Astrocyte (in vitro differentiated cells and primary cell): ENCODE measurements at regions not wholly inside any gene's neighbourhood (a gene's known extent, or its start where the extent isn't known, plus 50 kb on each side); places are given as distances from the start of the nearest gene placed in this dataset.

Experiments used
- DNase-seq: peaks from one replicate; pipeline ENCODE4 v3.0.0-alpha.2; 2010; ENCODE audit warnings: low read depth
- FAIRE-seq: peaks from 2 replicates; lab custom pipeline; 2011; peaks lifted over from hg19 to GRCh38; lab: Jason Lieb, UNC
- H2AFZ ChIP-seq: 2 replicates; pipeline ENCODE4 v1.6.0; 2012; ENCODE audit warnings: low read depth, low read length, inconsistent platforms
- H3K27ac ChIP-seq: 2 replicates; pipeline ENCODE4 v1.5.1; 2011; ENCODE audit warnings: low read depth, low read length, inconsistent platforms
- H3K27me3 ChIP-seq: 2 replicates; pipeline ENCODE4 v1.6.0; 2011; ENCODE audit warnings: low read length, inconsistent platforms; ENCODE audit not compliant: insufficient read depth
- H3K36me3 ChIP-seq: 2 replicates; pipeline ENCODE4 v1.5.1; 2011; ENCODE audit warnings: low read length, inconsistent platforms; ENCODE audit not compliant: insufficient read depth
- H3K4me1 ChIP-seq: 2 replicates; pipeline ENCODE4 v1.5.1; 2011; ENCODE audit warnings: low read length, inconsistent platforms; ENCODE audit not compliant: insufficient read depth
- H3K4me2 ChIP-seq: 2 replicates; pipeline ENCODE4 v1.6.0; 2012; ENCODE audit warnings: low read length, inconsistent platforms
- H3K4me3 ChIP-seq: 2 replicates; pipeline ENCODE4 v1.5.1; 2011; ENCODE audit warnings: low read depth, mild to moderate bottlenecking, low read length, inconsistent platforms; ENCODE audit not compliant: insufficient read depth
- H3K79me2 ChIP-seq: 2 replicates; pipeline ENCODE4 v1.6.0; 2012; ENCODE audit warnings: mild to moderate bottlenecking, low read length, inconsistent platforms; ENCODE audit not compliant: insufficient read depth
- H3K9ac ChIP-seq: 2 replicates; pipeline ENCODE4 v1.6.0; 2012; ENCODE audit warnings: mild to moderate bottlenecking, low read length, inconsistent platforms
- H3K9me3 ChIP-seq: 2 replicates; pipeline ENCODE4 v1.5.1; 2012; ENCODE audit warnings: low read depth, mild to moderate bottlenecking, low read length, inconsistent platforms; ENCODE audit not compliant: insufficient read depth
- H4K20me1 ChIP-seq: 2 replicates; pipeline ENCODE4 v1.6.0; 2012; ENCODE audit warnings: low read length, inconsistent platforms; ENCODE audit not compliant: insufficient read depth
- H3K27ac Mint-ChIP-seq: one replicate; pipeline ENCODE4 v1.8.0; 2021; ENCODE audit warnings: mild to moderate bottlenecking, mixed read lengths; ENCODE audit not compliant: unreplicated experiment
- H3K27me3 Mint-ChIP-seq: one replicate; pipeline ENCODE4 v1.8.0; 2021; ENCODE audit warnings: low read depth, mixed read lengths; ENCODE audit not compliant: unreplicated experiment
- H3K36me3 Mint-ChIP-seq: one replicate; pipeline ENCODE4 v1.8.0; 2021; ENCODE audit warnings: low read depth, mixed read lengths; ENCODE audit not compliant: unreplicated experiment
- H3K4me1 Mint-ChIP-seq: one replicate; pipeline ENCODE4 v1.8.0; 2021; ENCODE audit warnings: low read depth, mixed read lengths; ENCODE audit not compliant: unreplicated experiment
- H3K4me3 Mint-ChIP-seq: one replicate; pipeline ENCODE4 v1.8.0; 2021; ENCODE audit warnings: mild to moderate bottlenecking, moderate library complexity, mixed read lengths; ENCODE audit not compliant: unreplicated experiment
- H3K9me3 Mint-ChIP-seq: one replicate; pipeline ENCODE4 v1.8.0; 2021; ENCODE audit warnings: mild to moderate bottlenecking, mixed read lengths; ENCODE audit not compliant: unreplicated experiment
- EZH2 ChIP-seq: IDR thresholded peaks from 2 replicates; pipeline ENCODE4 v1.6.1; 2012; ENCODE audit warnings: mild to moderate bottlenecking, low read length, inconsistent platforms; ENCODE audit not compliant: insufficient read depth
- TF ChIP-seq, protein P1 (sequence below): IDR thresholded peaks from 2 replicates; pipeline ENCODE4 v1.5.1; 2011; ENCODE audit warnings: low read depth, mild to moderate bottlenecking, inconsistent platforms, low read length, moderate library complexity; ENCODE audit not compliant: insufficient read depth

DNA sequence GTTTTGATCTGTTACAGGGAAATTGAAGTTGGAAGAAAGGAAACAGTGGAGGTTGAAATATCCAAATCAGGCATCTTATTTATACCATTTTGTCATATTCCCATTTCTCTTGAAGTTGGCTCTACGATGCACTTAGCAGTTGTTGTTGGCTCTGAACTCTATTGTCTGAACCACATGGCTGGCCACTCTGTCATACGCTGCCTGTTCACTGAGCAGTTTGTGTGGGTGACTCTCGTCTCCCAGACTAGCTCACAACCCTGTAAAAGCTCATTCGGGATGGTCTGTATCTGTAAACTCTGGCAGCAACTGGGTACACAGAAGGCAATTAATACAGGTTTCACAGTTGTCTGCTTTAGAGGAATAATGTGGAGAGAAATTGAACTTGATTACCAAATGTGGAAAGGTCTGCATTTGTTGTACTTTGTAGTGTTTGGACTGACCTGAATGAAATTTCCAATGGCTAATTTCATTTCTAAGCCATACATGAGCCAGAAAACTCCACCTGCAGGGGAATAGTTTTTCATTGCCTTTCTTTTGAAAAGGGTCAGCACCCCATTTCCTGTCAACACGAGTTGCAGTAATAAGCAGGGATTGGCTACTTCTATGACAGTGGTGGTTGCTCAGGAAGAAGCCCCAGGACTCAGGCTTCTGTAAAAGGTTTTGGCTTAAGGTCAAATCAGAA, 378.2 kb downstream of the OSR1 start:
- TF ChIP-seq EZH2: no peak
- TF ChIP-seq, protein P1, sequence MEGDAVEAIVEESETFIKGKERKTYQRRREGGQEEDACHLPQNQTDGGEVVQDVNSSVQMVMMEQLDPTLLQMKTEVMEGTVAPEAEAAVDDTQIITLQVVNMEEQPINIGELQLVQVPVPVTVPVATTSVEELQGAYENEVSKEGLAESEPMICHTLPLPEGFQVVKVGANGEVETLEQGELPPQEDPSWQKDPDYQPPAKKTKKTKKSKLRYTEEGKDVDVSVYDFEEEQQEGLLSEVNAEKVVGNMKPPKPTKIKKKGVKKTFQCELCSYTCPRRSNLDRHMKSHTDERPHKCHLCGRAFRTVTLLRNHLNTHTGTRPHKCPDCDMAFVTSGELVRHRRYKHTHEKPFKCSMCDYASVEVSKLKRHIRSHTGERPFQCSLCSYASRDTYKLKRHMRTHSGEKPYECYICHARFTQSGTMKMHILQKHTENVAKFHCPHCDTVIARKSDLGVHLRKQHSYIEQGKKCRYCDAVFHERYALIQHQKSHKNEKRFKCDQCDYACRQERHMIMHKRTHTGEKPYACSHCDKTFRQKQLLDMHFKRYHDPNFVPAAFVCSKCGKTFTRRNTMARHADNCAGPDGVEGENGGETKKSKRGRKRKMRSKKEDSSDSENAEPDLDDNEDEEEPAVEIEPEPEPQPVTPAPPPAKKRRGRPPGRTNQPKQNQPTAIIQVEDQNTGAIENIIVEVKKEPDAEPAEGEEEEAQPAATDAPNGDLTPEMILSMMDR: no peak
- Histone ChIP-seq H3K9me3 (no peaks in the 10 kb centered on the region), H3K4me2 (no peak overlapping the region), H3K4me1 (peaks cover 17% of the 10 kb centered on the region), H3K36me3 (no peaks in the 10 kb centered on the region), H3K27ac (no peak overlapping the region), H3K9ac (no peak overlapping the region), H3K27me3 (no peaks in the 10 kb centered on the region), H4K20me1 (no peaks in the 10 kb centered on the region), H2AFZ (no peak overlapping the region), H3K79me2 (no peaks in the 10 kb centered on the region), H3K4me3 (no peak overlapping the region)
- no peaks in the 10 kb centered on the region for H3K9me3 Mint-ChIP-seq
- no peak overlapping the region for H3K27ac Mint-ChIP-seq
- no peak overlapping the region for H3K4me3 Mint-ChIP-seq
- H3K36me3 Mint-ChIP-seq: no peaks in the 10 kb centered on the region
- no peaks in the 10 kb centered on the region for H3K27me3 Mint-ChIP-seq
- peak; percentile 31 for DNase-seq
- peaks cover 21% of the 10 kb centered on the region for H3K4me1 Mint-ChIP-seq
- FAIRE-seq: peak; percentile 13

GRCh38 chr2:18977409-18977808, 381.0 kb downstream of the OSR1 start:
- TF ChIP-seq, protein P1: no peak
- no peak for TF ChIP-seq EZH2

More at GRCh38 chr2:18977409-18977808, 381.0 kb downstream of the OSR1 start:
- Histone ChIP-seq H3K9ac (no peak overlapping the region), H3K9me3 (no peaks in the 10 kb centered on the region), H2AFZ (no peak overlapping the region), H3K79me2 (no peaks in the 10 kb centered on the region), H3K4me2 (no peak overlapping the region), H3K27me3 (no peaks in the 10 kb centered on the region), H3K4me1 (peaks cover 17% of the 10 kb centered on the region), H3K27ac (no peak overlapping the region), H3K36me3 (no peaks in the 10 kb centered on the region), H4K20me1 (no peaks in the 10 kb centered on the region), H3K4me3 (no peak overlapping the region)
- H3K4me3 Mint-ChIP-seq: no peak overlapping the region
- H3K27me3 Mint-ChIP-seq: no peaks in the 10 kb centered on the region
- H3K9me3 Mint-ChIP-seq: no peaks in the 10 kb centered on the region
- FAIRE-seq: peak; percentile 17
- peak overlapping the region; percentile 67 for H3K27ac Mint-ChIP-seq
- no peaks in the 10 kb centered on the region for H3K36me3 Mint-ChIP-seq
- DNase-seq: no peak
- H3K4me1 Mint-ChIP-seq: peaks cover 21% of the 10 kb centered on the region
